H9 (cell line): ENCODE measurements at regions not wholly inside any gene's neighbourhood (a gene's known extent, or its start where the extent isn't known, plus 50 kb on each side); places are given as distances from the start of the nearest gene placed in this dataset.

Experiments used
- DNase-seq: peaks from one replicate; pipeline ENCODE4 v3.0.0-alpha.2; 2017
- H2AFZ ChIP-seq: one replicate; pipeline ENCODE4 v1.6.1; 2013; ENCODE audit warnings: mild to moderate bottlenecking, low read length, control low read depth, moderate library complexity
- H2AK5ac ChIP-seq: 2 replicates; pipeline ENCODE4 v1.6.1; 2013; ENCODE audit warnings: low read length, control low read depth, mixed read lengths; ENCODE audit not compliant: insufficient read length
- H2BK120ac ChIP-seq: one replicate; pipeline ENCODE4 v1.6.1; 2013; ENCODE audit warnings: low read depth, mild to moderate bottlenecking, low read length, control low read depth, inconsistent platforms; ENCODE audit not compliant: poor library complexity, severe bottlenecking
- H2BK12ac ChIP-seq: 2 replicates; pipeline ENCODE4 v1.6.1; 2013; ENCODE audit warnings: low read length, control low read depth, mixed read lengths, low read depth; ENCODE audit not compliant: insufficient read length
- H2BK15ac ChIP-seq: 2 replicates; pipeline ENCODE4 v1.6.1; 2013; ENCODE audit warnings: low read depth, low read length, control low read depth
- H2BK20ac ChIP-seq: one replicate; pipeline ENCODE4 v1.6.1; 2013; ENCODE audit warnings: low read depth, mild to moderate bottlenecking, low read length, control low read depth, inconsistent platforms; ENCODE audit not compliant: poor library complexity, severe bottlenecking
- H2BK5ac ChIP-seq: 2 replicates; pipeline ENCODE4 v1.6.1; 2013; ENCODE audit warnings: low read length, control low read depth, mixed read lengths; ENCODE audit not compliant: insufficient read length
- H3K14ac ChIP-seq: 2 replicates; pipeline ENCODE4 v1.6.1; 2013; ENCODE audit warnings: low read length, control low read depth; ENCODE audit not compliant: insufficient read depth
- H3K18ac ChIP-seq: 2 replicates; pipeline ENCODE4 v1.6.1; 2013; ENCODE audit warnings: low read depth, mild to moderate bottlenecking, mixed read lengths, low read length, control low read depth; ENCODE audit not compliant: insufficient read length
- H3K23ac ChIP-seq: 2 replicates; pipeline ENCODE4 v1.6.1; 2013; ENCODE audit warnings: low read length, control low read depth, mixed read lengths, low read depth; ENCODE audit not compliant: insufficient read length
- H3K23me2 ChIP-seq: 2 replicates; pipeline ENCODE4 v1.6.1; 2013; ENCODE audit warnings: low read depth, mild to moderate bottlenecking, mixed read lengths, low read length, control low read depth; ENCODE audit not compliant: insufficient read length, poor library complexity, severe bottlenecking
- H3K27ac ChIP-seq: 2 replicates; pipeline ENCODE4 v1.5.1; 2013; ENCODE audit warnings: low read length, control low read depth, mixed read lengths, low read depth; ENCODE audit not compliant: insufficient read length
- H3K27me3 ChIP-seq: 2 replicates; pipeline ENCODE4 v1.6.1; 2013; ENCODE audit warnings: low read length, control low read depth, inconsistent platforms; ENCODE audit not compliant: insufficient read depth
- H3K4ac ChIP-seq: 2 replicates; pipeline ENCODE4 v1.6.1; 2013; ENCODE audit warnings: low read depth, mild to moderate bottlenecking, control low read depth, inconsistent platforms, low read length, moderate library complexity
- H3K4me1 ChIP-seq: 2 replicates; pipeline ENCODE4 v1.6.1; 2013; ENCODE audit warnings: low read length, control low read depth, inconsistent platforms; ENCODE audit not compliant: insufficient read depth
- H3K4me2 ChIP-seq: 2 replicates; pipeline ENCODE4 v1.6.1; 2013; ENCODE audit warnings: low read length, control low read depth, mixed read lengths; ENCODE audit not compliant: insufficient read length, insufficient read depth
- H3K56ac ChIP-seq: 2 replicates; pipeline ENCODE4 v1.6.1; 2013; ENCODE audit warnings: low read depth, mild to moderate bottlenecking, mixed read lengths, low read length, control low read depth; ENCODE audit not compliant: insufficient read length
- H3K79me1 ChIP-seq: 2 replicates; pipeline ENCODE4 v1.6.1; 2013; ENCODE audit warnings: low read depth, mild to moderate bottlenecking, moderate library complexity, low read length, control low read depth, inconsistent platforms; ENCODE audit not compliant: insufficient read depth, poor library complexity, severe bottlenecking
- H3K79me2 ChIP-seq: 2 replicates; pipeline ENCODE4 v1.6.1; 2013; ENCODE audit warnings: low read length, control low read depth, inconsistent platforms; ENCODE audit not compliant: insufficient read depth
- H3K9ac ChIP-seq: 2 replicates; pipeline ENCODE4 v1.6.1; 2013; ENCODE audit warnings: low read length, control low read depth, mixed read lengths; ENCODE audit not compliant: insufficient read length; ENCODE audit errors: extremely low read depth
- H3K9me3 ChIP-seq: one replicate; pipeline ENCODE4 v1.6.1; 2013; ENCODE audit warnings: low read depth, low read length, inconsistent platforms; ENCODE audit not compliant: control insufficient read depth
- H3T11ph ChIP-seq: one replicate; pipeline ENCODE4 v1.6.1; 2013; ENCODE audit warnings: mild to moderate bottlenecking, low read length, control low read depth, inconsistent platforms
- H4K20me1 ChIP-seq: one replicate; pipeline ENCODE4 v1.6.1; 2013; ENCODE audit not compliant: control insufficient read depth, insufficient read length, insufficient read depth
- H4K5ac ChIP-seq: 2 replicates; pipeline ENCODE4 v1.6.1; 2013; ENCODE audit warnings: low read depth, mild to moderate bottlenecking, mixed read lengths, low read length, control low read depth; ENCODE audit not compliant: insufficient read length
- H4K8ac ChIP-seq: replicated peaks from 2 replicates; pipeline ENCODE4 v1.6.1; 2013; ENCODE audit warnings: low read length, control low read depth, mixed read lengths, low read depth; ENCODE audit not compliant: insufficient read length
- H4K91ac ChIP-seq: 2 replicates; pipeline ENCODE4 v1.6.1; 2013; ENCODE audit warnings: low read depth, mild to moderate bottlenecking, moderate library complexity, mixed read lengths, low read length, control low read depth; ENCODE audit not compliant: insufficient read length
- H3K27ac Mint-ChIP-seq, 3 experiments: 2 replicates in 2 of 3; 3 replicates in 1 of 3; pipeline ENCODE4 v1.8.0; 2020 to 2021; ENCODE audit warnings: mixed read lengths in 3 of 3, mild to moderate bottlenecking in 1 of 3, moderate library complexity in 1 of 3
- H3K27me3 Mint-ChIP-seq: 2 replicates; pipeline ENCODE4 v1.8.0; 2021; ENCODE audit warnings: low read depth, mild to moderate bottlenecking, moderate library complexity, mixed read lengths
- H3K36me3 Mint-ChIP-seq, 3 experiments: 2 replicates in 2 of 3; 3 replicates in 1 of 3; pipeline ENCODE4 v1.8.0; 2020 to 2021; ENCODE audit warnings: low read depth in 3 of 3, mixed read lengths in 3 of 3; ENCODE audit not compliant: insufficient read depth in 1 of 3
- H3K4me1 Mint-ChIP-seq, 2 experiments: 2 replicates each; pipeline ENCODE4 v1.8.0; 2020; ENCODE audit warnings: mixed read lengths in 2 of 2
- H3K4me3 Mint-ChIP-seq, 2 experiments: 2 replicates in 1 of 2; 3 replicates in 1 of 2; pipeline ENCODE4 v1.8.0; 2020 to 2021; ENCODE audit warnings: mild to moderate bottlenecking in 2 of 2, mixed read lengths in 2 of 2, moderate library complexity in 1 of 2
- H3K9me3 Mint-ChIP-seq, 2 experiments: 2 replicates in 1 of 2; 3 replicates in 1 of 2; pipeline ENCODE4 v1.8.0; 2020; ENCODE audit warnings: mild to moderate bottlenecking in 2 of 2, mixed read lengths in 2 of 2, moderate library complexity in 1 of 2
- CTCF ChIP-seq: fragments of 200-600 bp; sonication (generic); conservative IDR thresholded peaks from 3 replicates; pipeline ENCODE4 v1.8.0; 2021; ENCODE audit warnings: antibody characterized with exemption, mild to moderate bottlenecking
- WGBS: extraction: QIAGEN DNeasy Blood & Tissue Kit; methylation state at CpG from one replicate; pipeline ENCODE4 v1.1.7; 2013; ENCODE audit warnings: missing lambda C conversion rate, low lambda C conversion rate, mixed read lengths; ENCODE audit not compliant: insufficient read length; ENCODE audit errors: extremely low coverage; 5-methylcytosine and 5-hydroxymethylcytosine counted together

- WGBS, result no CpG with 5 or more reads among the region's 3 CpGs
- H3K27ac ChIP-seq, result no peak overlapping the region
- no peaks in the 10 kb centered on the region for H3K79me1 ChIP-seq
- H3T11ph ChIP-seq, result no peak overlapping the region
- no peaks in the 10 kb centered on the region for H4K20me1 ChIP-seq
- Mint-ChIP-seq H3K4me1 (peaks cover 2 to 8% of the 10 kb centered on the region in 2 experiments; a peak in 3 of 4 replicates), H3K27me3 (no peaks in the 10 kb centered on the region), H3K27ac (no peak overlapping the region), H3K36me3 (no peaks in the 10 kb centered on the region), H3K9me3 (no peaks in the 10 kb centered on the region), H3K4me3 (no peak overlapping the region)
- no peaks in the 10 kb centered on the region; the same call in 1 of the 2 replicates for H3K79me2 ChIP-seq
- no peak overlapping the region for H3K18ac ChIP-seq
- H3K4me2 ChIP-seq, result no peak overlapping the region
- H4K5ac ChIP-seq, result no peak overlapping the region
- H2BK20ac ChIP-seq, result no peak overlapping the region
- no peak overlapping the region for H2BK120ac ChIP-seq
- no peak overlapping the region for H4K8ac ChIP-seq
- H3K23ac ChIP-seq, result no peak overlapping the region
- H3K27me3 ChIP-seq, result no peaks in the 10 kb centered on the region
- H2BK12ac ChIP-seq, result no peak overlapping the region
- no peak for DNase-seq
- no peak overlapping the region for H3K4ac ChIP-seq
- no peak overlapping the region for H2AFZ ChIP-seq
- TF ChIP-seq CTCF, result no peak
- no peaks in the 10 kb centered on the region; the same call in 1 of the 2 replicates for H3K4me1 ChIP-seq
- H3K9me3 ChIP-seq, result no peaks in the 10 kb centered on the region
- no peak overlapping the region for H4K91ac ChIP-seq
- H3K14ac ChIP-seq, result no peak overlapping the region
- H3K56ac ChIP-seq, result no peak overlapping the region
- H2BK15ac ChIP-seq, result no peak overlapping the region
- no peaks in the 10 kb centered on the region for H3K23me2 ChIP-seq
- no peak overlapping the region for H3K9ac ChIP-seq
- H2AK5ac ChIP-seq, result no peak overlapping the region
- no peak overlapping the region for H2BK5ac ChIP-seq
Measured at GRCh38 chr21:16072221-16072620, 342.4 kb downstream of the USP25 start.
